A549 (cell line): ENCODE measurements at regions not wholly inside any gene's neighbourhood (a gene's known extent, or its start where the extent isn't known, plus 50 kb on each side); places are given as distances from the start of the nearest gene placed in this dataset.

Experiments
- CEBPB ChIP-seq, 2 experiments: fragments of >200 bp in 1 of 2; sonication (Bioruptor Twin) in 1 of 2; formaldehyde crosslinking in 1 of 2; IDR thresholded peaks; 2 replicates each; pipeline ENCODE4 v1.6.1; 2012 to 2016
- CHD2 ChIP-seq: fragments of 150-350 bp; IDR thresholded peaks from 2 replicates; pipeline ENCODE4 v1.6.1; 2014; ENCODE audit warnings: low read length; ENCODE audit not compliant: partially characterized antibody
- HDAC2 ChIP-seq: fragments of 200-600 bp; sonication (generic); IDR thresholded peaks from 2 replicates; pipeline ENCODE4 v1.6.1; 2016
- JUN ChIP-seq, 2 experiments: fragments of >200 bp; sonication (Bioruptor Twin); formaldehyde crosslinking; IDR thresholded peaks; 2 replicates in 1 of 2; 3 replicates in 1 of 2; pipeline ENCODE4 v1.6.1; 2016 to 2017
- JUNB ChIP-seq: fragments of >200 bp; sonication (Bioruptor Twin); formaldehyde crosslinking; IDR thresholded peaks from 2 replicates; pipeline ENCODE4 v1.6.1; 2016
- POLR2A ChIP-seq: IDR thresholded peaks from 2 replicates; pipeline ENCODE4 v1.6.1; 2012; ENCODE audit warnings: mild to moderate bottlenecking, low read length
- RAD21 ChIP-seq, 2 experiments: fragments of >200 bp in 1 of 2; sonication (Bioruptor Twin) in 1 of 2; formaldehyde crosslinking in 1 of 2; IDR thresholded peaks in 1 of 2; conservative IDR thresholded peaks in 1 of 2; 2 replicates in 1 of 2; 3 replicates in 1 of 2; pipeline ENCODE4 v1.6.1; 2012 to 2018; ENCODE audit warnings: inconsistent platforms in 1 of 2
- RARB ChIP-seq: fragments of 250-450 bp; sonication (Bioruptor Pico); IDR thresholded peaks from 2 replicates; pipeline ENCODE4 v1.8.0; 2021; ENCODE audit warnings: mild to moderate bottlenecking, moderate library complexity
- SMC3 ChIP-seq: fragments of >200 bp; sonication (Bioruptor Twin); formaldehyde crosslinking; IDR thresholded peaks from 3 replicates; pipeline ENCODE4 v1.6.1; 2018; ENCODE audit warnings: inconsistent platforms
- TF ChIP-seq, protein P1 (sequence below): fragments of >200 bp; sonication (Bioruptor Twin); formaldehyde crosslinking; IDR thresholded peaks from 3 replicates; pipeline ENCODE4 v1.5.1; 2016
- TF ChIP-seq, protein P2 (sequence below): fragments of 450-650 bp; IDR thresholded peaks from 2 replicates; pipeline ENCODE4 v1.6.1; 2014; ENCODE audit warnings: antibody characterized with exemption
- TF ChIP-seq, protein P3 (sequence below): fragments of 200-600 bp; sonication (generic); IDR thresholded peaks from 2 replicates; pipeline ENCODE4 v1.6.1; 2016; ENCODE audit warnings: antibody characterized with exemption, mild to moderate bottlenecking, moderate library complexity

DNA sequence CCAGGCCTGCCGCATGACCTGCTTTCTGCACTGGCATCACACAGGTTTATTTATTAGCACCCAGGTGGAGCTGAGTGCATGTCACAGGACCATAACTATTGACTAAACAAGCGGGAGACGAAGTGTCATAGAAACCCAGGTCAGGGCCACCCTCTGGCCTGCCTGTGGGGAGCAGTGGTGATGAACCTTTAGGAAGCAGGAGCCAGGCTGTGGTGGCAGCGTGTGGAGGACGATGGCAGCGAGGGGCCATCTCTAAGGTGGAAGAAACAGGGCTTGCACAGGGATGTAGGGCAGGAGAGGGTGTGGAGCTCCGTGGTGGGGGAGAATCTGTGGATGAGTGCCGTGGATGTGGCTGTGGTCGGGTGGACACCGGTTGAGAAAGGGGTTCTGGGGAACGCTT lies 275.3 kb downstream of the TEX29 start:
- TF ChIP-seq, protein P1, sequence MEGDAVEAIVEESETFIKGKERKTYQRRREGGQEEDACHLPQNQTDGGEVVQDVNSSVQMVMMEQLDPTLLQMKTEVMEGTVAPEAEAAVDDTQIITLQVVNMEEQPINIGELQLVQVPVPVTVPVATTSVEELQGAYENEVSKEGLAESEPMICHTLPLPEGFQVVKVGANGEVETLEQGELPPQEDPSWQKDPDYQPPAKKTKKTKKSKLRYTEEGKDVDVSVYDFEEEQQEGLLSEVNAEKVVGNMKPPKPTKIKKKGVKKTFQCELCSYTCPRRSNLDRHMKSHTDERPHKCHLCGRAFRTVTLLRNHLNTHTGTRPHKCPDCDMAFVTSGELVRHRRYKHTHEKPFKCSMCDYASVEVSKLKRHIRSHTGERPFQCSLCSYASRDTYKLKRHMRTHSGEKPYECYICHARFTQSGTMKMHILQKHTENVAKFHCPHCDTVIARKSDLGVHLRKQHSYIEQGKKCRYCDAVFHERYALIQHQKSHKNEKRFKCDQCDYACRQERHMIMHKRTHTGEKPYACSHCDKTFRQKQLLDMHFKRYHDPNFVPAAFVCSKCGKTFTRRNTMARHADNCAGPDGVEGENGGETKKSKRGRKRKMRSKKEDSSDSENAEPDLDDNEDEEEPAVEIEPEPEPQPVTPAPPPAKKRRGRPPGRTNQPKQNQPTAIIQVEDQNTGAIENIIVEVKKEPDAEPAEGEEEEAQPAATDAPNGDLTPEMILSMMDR = no peak
- no peak for TF ChIP-seq SMC3
- no peak for TF ChIP-seq JUNB
- TF ChIP-seq CHD2 = no peak
- TF ChIP-seq, protein P2, sequence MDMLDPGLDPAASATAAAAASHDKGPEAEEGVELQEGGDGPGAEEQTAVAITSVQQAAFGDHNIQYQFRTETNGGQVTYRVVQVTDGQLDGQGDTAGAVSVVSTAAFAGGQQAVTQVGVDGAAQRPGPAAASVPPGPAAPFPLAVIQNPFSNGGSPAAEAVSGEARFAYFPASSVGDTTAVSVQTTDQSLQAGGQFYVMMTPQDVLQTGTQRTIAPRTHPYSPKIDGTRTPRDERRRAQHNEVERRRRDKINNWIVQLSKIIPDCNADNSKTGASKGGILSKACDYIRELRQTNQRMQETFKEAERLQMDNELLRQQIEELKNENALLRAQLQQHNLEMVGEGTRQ = no peak
- TF ChIP-seq HDAC2 = no peak
- no peak for TF ChIP-seq RARB (CRISPR knock-in tag)
- TF ChIP-seq POLR2A = no peak
- TF ChIP-seq CEBPB (IDR thresholded peaks at IDR 0.05) = no peak
- no peak for TF ChIP-seq JUN (IDR thresholded peaks at IDR 0.05)
- TF ChIP-seq RAD21 (conservative IDR thresholded peaks at IDR 0.05 in 1 of 2, IDR thresholded peaks at IDR 0.05 in 1 of 2) = no peak
- TF ChIP-seq, protein P3, sequence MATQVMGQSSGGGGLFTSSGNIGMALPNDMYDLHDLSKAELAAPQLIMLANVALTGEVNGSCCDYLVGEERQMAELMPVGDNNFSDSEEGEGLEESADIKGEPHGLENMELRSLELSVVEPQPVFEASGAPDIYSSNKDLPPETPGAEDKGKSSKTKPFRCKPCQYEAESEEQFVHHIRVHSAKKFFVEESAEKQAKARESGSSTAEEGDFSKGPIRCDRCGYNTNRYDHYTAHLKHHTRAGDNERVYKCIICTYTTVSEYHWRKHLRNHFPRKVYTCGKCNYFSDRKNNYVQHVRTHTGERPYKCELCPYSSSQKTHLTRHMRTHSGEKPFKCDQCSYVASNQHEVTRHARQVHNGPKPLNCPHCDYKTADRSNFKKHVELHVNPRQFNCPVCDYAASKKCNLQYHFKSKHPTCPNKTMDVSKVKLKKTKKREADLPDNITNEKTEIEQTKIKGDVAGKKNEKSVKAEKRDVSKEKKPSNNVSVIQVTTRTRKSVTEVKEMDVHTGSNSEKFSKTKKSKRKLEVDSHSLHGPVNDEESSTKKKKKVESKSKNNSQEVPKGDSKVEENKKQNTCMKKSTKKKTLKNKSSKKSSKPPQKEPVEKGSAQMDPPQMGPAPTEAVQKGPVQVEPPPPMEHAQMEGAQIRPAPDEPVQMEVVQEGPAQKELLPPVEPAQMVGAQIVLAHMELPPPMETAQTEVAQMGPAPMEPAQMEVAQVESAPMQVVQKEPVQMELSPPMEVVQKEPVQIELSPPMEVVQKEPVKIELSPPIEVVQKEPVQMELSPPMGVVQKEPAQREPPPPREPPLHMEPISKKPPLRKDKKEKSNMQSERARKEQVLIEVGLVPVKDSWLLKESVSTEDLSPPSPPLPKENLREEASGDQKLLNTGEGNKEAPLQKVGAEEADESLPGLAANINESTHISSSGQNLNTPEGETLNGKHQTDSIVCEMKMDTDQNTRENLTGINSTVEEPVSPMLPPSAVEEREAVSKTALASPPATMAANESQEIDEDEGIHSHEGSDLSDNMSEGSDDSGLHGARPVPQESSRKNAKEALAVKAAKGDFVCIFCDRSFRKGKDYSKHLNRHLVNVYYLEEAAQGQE = no peak
